ENCODE measurements at regions not wholly inside any gene's neighbourhood (a gene's known extent, or its start where the extent isn't known, plus 50 kb on each side); places are given as distances from the start of the nearest gene placed in this dataset.
"Not testable (repeated sequence)": the region's sequence is repeated elsewhere in the genome, so short reads cannot be mapped to it uniquely, and the experiment has no call there.

DNA sequence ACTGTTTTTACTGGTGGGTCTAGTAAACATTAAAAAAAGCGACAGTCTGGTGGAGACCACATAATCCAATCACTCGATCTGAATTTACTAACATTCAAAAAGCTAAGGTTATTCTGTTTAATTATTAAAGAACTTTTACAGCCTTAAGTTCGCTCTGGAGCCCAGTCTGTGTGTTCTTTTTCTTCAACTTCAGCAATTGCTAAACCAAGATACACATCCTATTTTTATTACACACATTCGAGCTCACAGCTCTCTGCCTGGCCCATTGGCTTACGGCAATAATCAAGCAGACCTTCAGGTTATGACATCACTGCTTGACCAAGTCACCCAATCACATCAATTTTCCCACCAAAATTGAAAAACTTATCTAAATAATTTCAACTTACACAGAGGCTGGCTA is 57.4 kb upstream of the PRSS16 start:
- DNase-seq (ENCODE audit: low spot score) = no peak

DNA sequence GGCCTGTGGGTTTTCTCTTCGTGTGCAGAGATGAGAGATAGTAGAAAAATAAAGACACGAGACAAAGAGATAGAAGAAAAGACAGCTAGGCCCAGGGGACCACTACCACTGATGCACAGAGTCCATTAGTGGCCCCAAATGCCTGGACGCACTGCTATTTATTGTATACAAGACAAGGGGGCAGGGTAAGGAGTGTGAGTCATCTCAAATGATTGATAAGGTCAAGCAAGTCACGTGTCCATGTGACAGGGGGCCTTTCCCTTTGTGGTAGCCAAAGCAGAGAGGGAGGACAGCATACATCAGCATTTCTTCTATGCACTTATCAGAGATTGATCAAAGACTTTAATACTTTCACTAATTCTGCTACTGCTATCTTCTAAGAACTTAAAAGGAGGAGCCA is 53.0 kb upstream of the PRSS16 start:
- DNase-seq (ENCODE audit: low spot score) = not testable (repeated sequence)

DNA sequence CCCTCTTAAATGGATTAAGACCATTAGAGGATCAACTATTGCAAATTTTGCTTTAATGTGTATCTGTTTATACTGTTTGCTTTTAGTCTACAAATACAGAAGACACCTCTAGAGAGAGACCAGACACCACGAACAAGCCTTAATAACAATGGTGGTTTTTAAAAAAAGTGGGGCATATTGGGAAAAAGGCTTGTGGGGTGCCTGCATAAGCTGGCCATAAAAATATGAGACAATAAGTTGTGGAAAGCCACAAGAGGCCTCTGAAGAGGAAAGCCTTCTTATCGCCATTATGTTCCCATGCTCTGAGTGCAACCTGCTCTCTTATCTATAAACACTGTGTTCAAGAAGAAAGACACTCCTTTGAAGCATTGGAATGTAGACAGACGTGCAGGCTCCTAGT is 52.0 kb upstream of the PRSS16 start:
- not testable (repeated sequence) for DNase-seq (ENCODE audit: low spot score)
